ENCODE measurements at regions not wholly inside any gene's neighbourhood (a gene's known extent, or its start where the extent isn't known, plus 50 kb on each side); places are given as distances from the start of the nearest gene placed in this dataset.
"Not testable (repeated sequence)": the region's sequence is repeated elsewhere in the genome, so short reads cannot be mapped to it uniquely, and the experiment has no call there.

DNA sequence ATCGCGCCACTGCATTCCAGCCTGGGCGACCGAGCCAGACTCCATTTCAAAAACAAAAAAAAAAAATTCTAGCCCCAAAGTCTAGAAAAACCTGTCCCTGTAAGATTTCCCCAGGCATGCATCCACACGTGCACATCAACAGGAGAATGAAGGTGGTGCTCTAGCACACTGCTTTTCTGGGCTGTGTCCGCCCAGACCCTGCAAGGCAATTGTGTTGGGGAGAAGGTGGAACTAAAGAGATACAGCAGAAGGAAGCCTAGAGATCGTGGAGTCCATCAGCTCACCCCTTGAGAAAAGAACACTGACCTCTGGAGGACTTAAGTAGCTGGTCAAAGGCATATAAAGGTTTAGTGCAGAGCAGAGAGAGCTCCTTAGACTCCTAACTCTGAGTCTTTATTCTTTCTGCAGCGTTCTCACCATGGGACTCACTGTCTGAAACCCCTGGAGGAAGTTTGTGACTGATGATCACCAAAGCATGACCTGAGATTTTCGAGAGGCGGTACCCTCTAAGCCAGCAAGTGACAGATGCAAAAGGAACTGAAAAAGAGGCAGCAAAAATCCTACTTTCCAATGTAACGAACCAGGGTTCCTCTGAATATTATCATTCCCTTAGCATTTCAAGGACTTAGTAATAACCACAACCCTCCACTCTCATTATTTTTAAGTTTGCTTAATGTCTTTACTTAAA is 179.8 kb downstream of the MEX3B start:
- no peak for DNase-seq (ENCODE audit: low spot score)

DNA sequence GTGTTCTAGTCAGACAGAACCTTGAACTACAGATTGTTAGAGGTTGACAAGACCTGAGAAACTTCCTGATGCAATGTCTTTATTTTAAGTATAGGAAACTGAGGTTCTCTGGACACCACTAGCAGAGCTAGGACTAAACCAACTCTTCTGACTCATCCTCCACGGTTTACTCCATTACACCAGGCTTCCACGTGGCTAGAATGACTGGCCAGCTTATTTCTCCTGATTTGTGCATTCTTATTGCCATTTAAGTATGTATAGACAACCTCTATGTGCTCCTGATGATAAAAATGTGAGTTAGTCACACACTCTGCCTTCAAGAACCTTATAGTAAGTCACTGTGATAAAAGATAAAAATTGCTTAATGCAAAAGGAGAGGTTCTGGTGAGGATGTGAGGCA is 182.7 kb downstream of the MEX3B start:
- DNase-seq (ENCODE audit: low spot score) = no peak

DNA sequence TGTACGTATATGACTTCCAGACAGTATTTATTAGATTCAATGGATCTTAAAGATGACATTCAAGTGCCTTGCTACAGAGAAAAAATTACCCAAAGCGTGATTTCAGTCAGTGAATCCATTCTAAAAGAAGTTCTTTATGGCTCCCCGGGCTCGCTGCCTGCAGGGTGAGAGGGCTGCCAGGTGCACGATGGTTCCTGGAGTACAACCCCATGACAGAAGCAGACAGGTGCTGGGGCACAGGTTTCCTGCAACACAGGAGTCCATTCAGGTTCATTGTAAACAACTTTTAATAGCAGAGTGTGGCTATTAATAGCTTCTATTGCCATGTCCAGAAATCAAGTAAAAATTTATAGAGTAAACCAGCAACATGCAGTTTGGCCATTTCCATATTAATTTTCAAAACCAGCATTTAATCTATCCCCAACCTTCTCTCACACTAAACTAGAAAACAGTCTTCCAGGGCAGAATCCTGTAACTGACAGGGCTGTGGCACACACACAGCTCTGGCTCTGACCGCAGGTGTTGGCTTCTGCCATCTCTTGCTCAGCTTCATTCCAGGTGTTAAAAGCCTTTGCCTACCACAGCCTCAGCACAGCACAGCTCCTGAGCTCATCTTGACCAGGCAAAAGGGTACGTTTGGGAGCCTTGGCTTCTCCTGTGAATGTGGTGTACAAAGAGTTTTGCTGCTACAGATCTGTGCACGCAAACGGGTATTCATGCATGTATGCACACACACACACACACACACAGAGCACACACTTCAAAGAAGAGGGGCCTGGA is 185.9 kb downstream of the MEX3B start:
- no peak for DNase-seq (ENCODE audit: low spot score)

DNA sequence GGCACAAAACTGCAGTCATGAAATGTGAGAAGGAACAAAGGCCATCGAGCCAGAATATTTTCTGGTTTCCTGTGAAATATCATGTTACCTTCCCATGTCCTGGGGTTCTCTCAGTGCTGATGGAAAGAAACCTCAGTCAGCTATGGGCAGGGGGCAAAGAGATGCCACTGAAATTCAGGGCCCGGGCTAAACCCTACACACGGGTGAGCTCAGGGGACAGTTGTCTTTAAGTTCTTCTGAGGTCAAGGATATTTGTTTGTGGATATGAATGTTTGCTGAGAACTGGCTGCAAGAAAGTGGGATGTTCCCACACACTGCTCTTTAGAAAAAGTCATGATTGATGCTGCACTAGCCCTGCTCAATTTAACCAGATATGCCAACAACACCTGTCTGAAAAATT is 187.2 kb downstream of the MEX3B start:
- no peak for DNase-seq (ENCODE audit: low spot score)

DNA sequence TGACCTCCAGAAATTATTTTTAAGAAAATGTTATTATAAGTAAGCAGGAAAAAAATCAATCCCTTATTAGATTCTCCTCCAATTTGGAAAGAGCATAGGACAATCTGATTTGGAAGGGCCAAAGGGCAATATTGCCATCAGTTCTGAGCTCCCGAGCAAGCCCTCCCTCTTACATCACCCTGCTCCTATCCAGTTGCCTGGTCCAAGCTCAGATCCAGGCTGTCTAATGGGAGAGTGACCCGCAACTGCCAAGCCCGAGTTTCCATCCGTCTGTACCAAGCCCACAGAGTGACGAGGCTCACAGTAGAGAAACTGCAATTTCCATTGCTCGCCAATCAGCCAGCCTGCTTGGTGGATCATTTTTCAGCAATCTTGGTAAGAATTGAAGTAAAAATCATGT is 187.7 kb downstream of the MEX3B start:
- DNase-seq (ENCODE audit: low spot score) = no peak

DNA sequence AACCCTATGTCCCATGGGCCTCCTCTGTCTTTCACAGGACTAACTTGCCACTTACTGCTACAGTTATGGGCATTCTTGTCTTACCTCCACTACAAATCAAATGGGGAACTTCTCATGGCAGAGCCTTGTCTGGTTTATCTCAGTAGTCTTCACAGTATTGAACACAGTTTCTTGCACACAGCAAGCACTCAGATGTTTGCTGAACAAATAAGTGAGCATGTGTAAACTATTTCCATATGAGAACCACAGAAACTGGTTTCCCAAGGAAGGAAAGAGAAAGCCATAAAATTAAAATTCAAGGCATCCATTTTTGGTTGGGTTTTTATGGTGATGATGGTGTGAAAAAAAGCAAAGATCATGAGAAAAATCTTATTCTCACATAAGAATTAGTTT is 189.2 kb downstream of the MEX3B start:
- DNase-seq (ENCODE audit: low spot score) = no peak

DNA sequence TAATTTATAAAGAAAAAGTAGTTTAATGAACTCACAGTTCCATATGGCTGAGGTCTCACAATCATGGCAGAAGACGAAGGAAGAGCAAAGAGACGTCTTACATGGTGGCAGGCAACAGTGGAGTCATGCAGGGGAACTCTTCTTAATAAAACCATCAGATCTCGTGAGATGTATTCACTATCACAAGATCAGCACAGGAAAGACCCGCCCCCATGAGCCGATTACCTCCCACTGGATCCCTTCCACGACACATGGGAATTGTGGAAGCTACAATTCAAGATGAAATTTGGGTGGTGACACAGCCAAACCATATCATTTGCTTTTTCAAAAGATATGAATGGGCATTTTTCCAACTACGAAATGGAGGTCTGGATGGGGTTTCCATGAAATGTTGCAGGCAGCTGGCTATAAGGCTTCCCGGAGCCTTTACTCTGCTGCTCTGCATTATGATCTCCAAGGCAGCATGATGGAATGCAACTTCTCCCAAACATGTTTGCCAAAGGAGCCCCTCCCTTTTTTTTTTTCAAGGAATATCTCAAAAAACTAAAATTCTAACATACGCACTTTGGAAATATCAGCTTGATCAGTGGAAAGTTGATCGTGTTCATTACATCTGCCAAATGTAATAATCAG is 189.7 kb downstream of the MEX3B start:
- no peak for DNase-seq (ENCODE audit: low spot score)

DNA sequence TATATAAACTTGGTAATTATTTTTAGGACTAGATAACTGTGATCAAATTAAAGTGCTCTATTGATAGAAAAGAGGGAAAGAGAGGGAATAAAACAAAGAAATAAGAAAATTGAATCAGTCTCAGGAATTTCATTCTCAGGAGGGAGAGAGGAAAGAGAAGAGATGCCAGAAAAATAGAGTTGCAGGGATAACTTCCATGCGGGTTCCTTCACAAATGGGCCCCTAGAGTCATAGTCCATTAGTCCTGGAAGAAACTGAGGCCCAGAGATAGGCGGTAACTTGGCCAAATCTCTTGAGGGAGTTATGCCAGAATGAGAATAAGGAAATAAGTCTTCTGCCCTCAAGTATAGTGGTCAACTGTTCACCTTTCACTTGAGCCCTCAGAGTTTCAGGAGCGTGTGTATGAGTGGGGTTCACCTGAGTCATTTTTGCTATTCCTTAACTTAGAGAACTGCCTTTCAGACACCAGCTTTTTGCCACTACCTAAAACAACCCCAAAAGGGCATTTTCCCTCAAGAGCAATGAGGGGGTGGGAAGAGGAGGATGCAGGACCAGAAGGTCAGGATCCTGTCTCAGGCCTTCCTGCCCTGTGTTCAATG is 192.6 kb downstream of the MEX3B start:
- DNase-seq (ENCODE audit: low spot score) = no peak

DNA sequence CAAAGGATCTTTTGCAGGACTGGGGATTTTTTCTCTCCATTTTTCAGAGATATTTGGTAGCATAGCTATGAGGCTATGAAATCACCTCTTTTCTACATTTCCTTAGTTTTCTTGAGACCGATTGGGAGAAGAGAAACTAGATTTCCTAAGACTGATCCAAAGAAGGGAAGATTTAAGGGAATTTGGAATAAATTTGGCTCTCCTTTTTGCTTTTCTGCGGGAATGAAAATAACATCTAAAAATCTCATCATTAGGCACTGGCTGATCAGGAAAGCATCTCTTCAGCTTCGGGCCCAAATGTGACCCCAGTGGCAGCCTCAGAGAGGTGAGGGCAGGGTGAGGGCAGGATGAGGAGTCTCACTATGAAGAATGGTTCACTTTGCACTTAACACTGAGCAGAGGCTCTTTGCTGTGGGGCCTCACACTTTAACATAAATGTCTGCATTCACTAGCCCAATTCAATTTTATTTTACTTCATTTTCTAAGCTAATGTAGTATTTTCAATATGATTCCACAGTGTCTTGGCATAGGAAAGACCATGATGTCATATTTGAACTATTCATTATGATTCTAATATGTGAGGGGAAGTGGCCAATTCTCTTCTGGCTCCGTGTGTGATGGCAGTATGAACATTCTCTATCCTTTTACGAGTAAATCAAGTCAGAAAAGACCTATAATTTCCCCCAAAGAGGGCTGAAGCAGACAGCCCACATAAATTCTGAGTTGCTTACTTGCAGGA is 193.2 kb downstream of the MEX3B start:
- DNase-seq (ENCODE audit: low spot score) = no peak

DNA sequence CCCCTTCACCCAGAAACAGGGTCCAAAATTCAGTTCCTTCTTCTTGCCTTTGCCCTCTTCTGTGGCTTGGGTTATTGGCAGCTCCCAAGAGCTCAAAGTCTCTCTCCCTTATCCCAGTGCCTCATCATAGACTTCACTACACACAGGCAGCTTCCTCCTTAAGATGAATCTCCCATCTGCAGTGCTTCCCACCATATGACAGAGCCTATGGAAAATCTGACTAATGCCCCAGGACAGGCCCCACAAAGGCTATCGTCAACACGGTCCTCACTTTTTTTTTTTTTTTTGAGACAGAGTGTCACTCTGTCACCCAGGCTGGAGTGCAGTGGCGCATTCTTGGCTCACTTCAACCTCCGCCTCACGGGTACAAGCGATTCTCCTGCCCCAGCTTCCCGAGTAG is 194.1 kb downstream of the MEX3B start:
- DNase-seq (ENCODE audit: low spot score) = no peak

DNA sequence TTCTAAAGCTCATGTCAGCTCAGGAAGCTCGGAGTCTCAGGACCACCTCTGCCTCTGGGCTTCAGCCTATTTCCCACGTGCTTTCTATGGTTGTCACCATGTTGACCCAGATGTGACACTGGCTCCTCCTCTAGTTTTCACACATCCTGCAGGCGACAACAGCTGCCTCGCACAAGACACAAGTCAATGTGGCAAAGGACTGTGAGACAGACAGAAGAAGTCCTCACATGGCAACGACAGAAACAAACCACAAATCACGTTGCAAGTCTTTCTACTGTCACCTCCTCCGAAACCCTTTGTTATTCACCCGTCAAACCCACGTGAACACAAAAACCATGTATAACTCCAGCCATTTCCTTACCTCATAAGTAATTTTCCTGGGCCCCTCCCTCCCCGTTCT is 194.5 kb downstream of the MEX3B start:
- DNase-seq (ENCODE audit: low spot score) = no peak

DNA sequence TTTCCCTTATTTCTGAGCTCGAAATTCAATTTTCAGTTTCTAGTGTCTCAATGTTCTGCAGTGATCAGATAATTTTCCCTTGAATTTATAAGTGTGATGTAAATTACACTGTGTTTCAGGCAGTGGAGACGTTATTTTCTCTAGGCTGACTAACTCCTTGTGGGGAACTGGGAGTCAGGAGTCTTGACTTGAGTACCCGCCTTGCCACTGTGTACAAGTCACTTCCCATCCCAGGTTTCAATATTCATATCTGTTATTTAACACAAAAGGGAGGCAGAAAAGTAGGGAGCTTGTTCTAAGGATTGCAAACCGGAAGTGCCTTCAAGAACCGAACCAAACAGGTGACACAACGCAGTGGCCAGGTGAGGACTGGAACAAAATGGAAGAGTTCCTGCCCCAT is 196.5 kb downstream of the MEX3B start:
- DNase-seq (ENCODE audit: low spot score) = no peak

DNA sequence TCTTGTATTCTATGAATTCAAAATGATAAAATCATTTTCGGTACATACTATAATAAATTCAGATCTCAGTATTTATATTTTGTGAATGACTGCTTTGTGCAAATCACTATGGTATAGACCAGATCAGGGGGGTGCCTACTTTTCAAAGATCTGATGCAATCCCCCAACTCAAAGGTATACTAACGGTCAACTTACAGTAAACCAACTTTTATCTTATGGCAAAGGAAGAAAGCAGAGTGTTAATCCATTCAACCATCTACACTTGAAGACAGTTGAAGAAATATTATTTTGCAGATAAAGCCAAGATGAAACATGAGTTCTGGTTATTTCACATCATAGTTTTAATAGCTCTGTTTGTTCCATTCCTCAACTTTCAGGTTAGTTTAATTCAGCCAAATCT is 197.1 kb downstream of the MEX3B start:
- no peak for DNase-seq (ENCODE audit: low spot score)

DNA sequence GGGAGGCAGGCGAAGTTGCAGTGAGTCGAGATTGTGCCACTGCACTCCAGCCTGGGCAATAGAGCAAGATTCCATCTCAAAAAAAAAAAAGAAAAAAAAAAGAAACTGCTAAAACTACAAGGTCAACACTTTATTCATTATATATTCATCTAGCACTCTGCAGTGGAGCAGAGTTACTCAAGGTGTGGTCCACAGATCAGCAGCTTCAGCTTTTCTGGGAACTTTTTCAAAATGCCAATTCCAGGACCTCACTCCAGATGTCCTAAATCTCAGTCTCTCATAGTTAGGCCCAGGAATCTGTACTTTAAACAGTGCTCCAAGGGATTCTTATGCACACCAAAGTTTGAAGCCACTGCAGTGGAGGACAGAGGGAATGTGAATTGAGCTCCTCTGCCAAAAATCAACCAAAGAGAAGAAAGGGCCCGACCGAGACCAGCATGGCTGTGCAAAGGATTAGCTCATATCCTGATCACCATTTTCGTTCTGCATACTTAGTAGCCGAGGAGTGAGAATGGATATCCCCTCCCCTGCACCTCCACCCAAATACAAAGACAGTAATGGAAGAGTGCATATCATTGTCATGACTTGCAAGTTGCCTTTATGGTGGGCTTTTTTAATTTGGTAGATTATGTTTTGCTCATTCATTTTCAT is 201.9 kb downstream of the MEX3B start:
- DNase-seq (ENCODE audit: low spot score) = no peak

DNA sequence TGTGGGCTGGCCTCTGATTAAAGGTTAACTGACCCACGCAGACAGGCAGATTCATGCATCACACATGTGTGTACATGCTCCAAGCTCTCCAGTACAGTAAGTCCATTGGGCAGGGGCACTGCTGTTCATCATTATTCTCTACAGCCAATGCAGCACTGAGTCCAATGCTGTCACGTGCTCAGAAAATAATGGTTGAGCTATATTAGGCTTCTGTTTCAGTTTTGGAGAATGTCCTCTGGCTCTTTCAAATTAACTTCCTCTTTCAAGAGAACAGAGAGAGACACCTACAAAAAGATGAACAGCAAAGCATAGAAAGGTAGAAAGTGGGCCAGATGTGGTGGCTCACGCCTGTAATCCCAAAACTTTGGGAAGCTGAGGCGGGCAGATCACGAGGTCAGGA is 202.6 kb downstream of the MEX3B start:
- no peak for DNase-seq (ENCODE audit: low spot score)

DNA sequence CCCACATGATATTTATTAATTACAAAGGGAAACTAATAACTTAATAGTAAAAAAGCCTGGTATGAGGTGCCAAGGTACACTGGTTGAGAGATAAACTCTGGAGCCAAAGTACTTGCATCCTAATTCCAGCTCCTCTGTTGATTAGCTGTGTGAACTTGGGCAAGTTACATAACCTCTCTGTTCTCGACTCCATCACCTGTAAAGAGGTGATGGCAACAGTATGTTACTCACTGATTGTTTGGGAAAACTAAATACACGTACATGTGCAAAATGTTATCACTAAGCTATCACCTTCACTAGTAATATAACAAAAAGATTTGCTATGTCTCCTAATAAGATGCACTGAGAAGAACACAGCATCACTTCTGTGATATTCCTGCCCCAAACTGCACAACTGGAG is 206.4 kb downstream of the MEX3B start:
- DNase-seq (ENCODE audit: low spot score) = no peak

DNA sequence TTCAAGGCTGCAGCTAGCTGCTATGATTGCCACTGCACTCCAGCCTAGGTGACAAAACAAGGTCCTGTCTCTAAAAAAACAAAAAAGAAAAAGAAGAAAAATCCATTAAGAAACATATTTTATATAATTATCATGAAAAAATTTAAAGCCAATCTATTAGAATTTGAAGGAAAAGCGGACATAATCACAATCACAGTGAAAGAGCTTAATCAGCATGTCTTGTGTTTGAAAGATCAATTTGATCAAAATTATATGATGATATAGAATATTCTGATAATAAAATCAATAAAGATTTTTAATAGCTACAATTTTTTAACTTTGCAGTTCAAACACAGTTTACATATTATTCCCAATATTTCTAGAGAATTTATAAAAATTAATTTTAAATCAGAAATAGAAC is 210.1 kb downstream of the MEX3B start:
- no peak for DNase-seq (ENCODE audit: low spot score)

DNA sequence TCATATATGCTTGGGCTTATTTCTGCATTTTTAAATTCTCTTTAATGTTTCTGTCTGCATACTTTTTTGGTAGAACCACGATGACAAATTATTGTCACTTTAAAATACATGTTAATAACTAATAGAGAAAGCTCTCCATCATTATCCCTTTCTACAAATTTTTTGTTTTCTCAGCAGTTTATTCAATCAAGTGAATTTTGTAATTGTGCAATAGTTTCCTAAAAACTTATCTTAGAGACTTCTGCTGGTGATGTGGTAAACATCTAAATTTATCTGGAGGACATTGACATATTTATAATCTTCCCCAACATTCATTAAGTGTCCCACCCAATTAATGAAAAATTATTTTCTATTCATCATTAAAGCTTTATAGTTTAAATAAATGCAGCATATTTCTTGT is 215.3 kb downstream of the MEX3B start:
- DNase-seq (ENCODE audit: low spot score) = no peak

DNA sequence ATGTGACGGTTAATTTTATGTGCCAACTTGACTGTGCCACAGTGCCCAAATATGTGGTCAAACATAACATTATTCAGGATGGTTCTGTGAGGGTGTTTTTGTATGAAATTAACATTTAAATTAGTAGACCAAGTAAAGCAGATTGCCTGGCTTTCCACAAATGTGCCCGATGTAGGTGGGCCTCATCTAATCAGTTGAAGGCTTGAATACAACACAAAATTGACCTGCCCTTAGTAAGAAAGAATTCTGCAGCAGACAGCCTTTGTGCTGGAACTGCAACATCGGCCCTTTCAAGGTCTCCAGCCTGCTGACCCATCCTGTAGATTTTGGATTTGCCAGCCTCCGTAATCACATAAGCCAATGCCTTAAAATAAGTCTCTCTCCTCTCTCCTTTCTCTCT is 215.9 kb downstream of the MEX3B start:
- DNase-seq (ENCODE audit: low spot score) = no peak

DNA sequence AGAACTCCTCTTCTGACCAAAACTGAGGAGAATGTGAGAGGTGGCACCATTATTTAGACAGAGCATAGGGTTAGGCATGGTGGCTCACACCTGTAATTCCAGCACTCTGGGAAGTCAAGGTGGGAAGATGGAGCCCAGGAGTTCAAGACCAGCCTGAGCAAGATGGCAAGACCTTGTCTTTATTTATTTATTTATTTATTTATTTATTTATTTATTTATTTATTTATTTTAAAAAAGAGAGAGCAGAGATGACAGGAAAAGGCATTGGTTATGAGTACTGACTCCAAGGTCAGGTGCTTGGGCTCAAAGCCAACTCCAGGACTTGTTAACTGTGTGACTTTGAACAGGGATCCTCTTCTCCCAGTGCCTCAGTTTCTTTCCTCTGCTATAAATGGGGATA is 217.7 kb downstream of the MEX3B start:
- no peak for DNase-seq (ENCODE audit: low spot score)

DNA sequence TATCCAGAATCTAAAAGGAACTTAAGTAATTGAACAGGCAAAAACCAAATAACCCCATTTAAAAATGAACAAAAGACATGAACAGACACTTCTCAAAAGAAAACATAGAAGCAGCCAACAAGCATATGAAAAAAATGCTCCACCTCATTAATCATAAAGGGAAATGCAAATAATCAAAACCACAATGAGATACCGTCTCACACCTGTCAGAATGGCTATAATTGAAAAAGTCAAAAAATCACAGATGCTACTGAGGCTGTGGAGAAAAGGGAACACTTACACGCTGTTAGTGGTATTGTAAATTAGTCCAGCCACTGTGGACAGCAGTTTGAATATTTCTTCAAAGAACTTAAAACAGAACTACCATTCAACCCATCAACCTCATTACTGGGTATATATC is 220.7 kb downstream of the MEX3B start:
- no peak for DNase-seq (ENCODE audit: low spot score)

DNA sequence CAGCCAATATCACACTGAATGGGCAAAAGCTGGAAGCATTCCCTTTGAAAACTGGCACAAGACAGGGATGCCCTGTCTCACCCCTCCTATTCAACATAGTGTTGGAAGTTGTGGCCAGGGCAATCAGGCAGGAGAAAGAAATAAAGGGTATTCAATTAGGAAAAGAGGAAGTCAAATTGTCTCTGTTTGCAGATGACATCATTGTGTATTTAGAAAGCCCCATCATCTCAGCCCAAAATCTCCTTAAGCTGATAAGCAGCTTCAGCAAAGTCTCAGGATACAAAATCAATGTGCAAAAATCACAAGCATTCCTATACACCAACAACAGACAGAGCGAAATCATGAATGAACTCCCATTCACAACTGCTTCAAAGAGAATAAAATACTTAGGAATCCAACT is 223.2 kb downstream of the MEX3B start:
- DNase-seq (ENCODE audit: low spot score) = not testable (repeated sequence)

Data from LoVo (cell line).